ENCODE measurements at regions not wholly inside any gene's neighbourhood (a gene's known extent, or its start where the extent isn't known, plus 50 kb on each side); places are given as distances from the start of the nearest gene placed in this dataset.

DNA sequence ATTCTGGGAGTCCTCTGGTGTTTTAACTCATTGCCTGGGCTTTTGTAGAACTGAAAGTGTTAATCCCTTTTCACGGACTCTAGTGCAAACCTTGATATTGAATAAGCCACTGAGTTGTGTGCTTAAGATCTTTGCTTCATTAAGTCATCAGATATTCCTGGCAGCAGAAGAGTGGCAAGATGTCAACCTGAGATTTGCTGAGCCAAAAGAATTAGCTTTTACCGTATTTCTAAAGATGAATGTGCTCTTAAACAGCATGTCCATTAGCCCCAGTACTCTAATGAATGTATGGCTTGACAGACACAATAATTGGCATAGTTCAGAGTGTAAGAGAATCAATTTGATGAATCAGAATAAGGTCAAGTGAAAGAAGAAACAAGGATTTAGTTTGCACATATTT, 87.2 kb upstream of the CDH6 start (continued):
- no peak for TF ChIP-seq SUZ12 (IDR thresholded peaks at IDR 0.05; ENCODE audit: low read length)
- TF ChIP-seq, protein P1, sequence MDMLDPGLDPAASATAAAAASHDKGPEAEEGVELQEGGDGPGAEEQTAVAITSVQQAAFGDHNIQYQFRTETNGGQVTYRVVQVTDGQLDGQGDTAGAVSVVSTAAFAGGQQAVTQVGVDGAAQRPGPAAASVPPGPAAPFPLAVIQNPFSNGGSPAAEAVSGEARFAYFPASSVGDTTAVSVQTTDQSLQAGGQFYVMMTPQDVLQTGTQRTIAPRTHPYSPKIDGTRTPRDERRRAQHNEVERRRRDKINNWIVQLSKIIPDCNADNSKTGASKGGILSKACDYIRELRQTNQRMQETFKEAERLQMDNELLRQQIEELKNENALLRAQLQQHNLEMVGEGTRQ (IDR thresholded peaks at IDR 0.05; ENCODE audit: low read length), result no peak
- TF ChIP-seq BRCA1 (IDR thresholded peaks at IDR 0.05; ENCODE audit: low read depth, low read length), result no peak
- TF ChIP-seq, protein P2, sequence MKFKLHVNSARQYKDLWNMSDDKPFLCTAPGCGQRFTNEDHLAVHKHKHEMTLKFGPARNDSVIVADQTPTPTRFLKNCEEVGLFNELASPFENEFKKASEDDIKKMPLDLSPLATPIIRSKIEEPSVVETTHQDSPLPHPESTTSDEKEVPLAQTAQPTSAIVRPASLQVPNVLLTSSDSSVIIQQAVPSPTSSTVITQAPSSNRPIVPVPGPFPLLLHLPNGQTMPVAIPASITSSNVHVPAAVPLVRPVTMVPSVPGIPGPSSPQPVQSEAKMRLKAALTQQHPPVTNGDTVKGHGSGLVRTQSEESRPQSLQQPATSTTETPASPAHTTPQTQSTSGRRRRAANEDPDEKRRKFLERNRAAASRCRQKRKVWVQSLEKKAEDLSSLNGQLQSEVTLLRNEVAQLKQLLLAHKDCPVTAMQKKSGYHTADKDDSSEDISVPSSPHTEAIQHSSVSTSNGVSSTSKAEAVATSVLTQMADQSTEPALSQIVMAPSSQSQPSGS (IDR thresholded peaks at IDR 0.05; ENCODE audit: low read length), result no peak
- no peak for TF ChIP-seq SIN3A (conservative IDR thresholded peaks at IDR 0.05 in 1 of 2, IDR thresholded peaks at IDR 0.05 in 1 of 2; ENCODE audit: low read depth in 1 of 2, low read length in 2 of 2)
- no peak for TF ChIP-seq ZNF274 (IDR thresholded peaks at IDR 0.05; ENCODE audit: borderline replicate concordance, extremely low read depth, low read length)
- TF ChIP-seq POLR2A (IDR thresholded peaks at IDR 0.05; ENCODE audit: control extremely low read depth in 1 of 2, low read depth in 2 of 2, low read length in 2 of 2), result no peak
- TF ChIP-seq EZH2 (IDR thresholded peaks at IDR 0.05; ENCODE audit: low read depth, low read length, severe bottlenecking), result no peak

Measured in H1 (cell line).